Lower leg skin (tissue), 4 donors: ENCODE measurements at regions not wholly inside any gene's neighbourhood (a gene's known extent, or its start where the extent isn't known, plus 50 kb on each side); places are given as distances from the start of the nearest gene placed in this dataset.
"Not testable (repeated sequence)": the region's sequence is repeated elsewhere in the genome, so short reads cannot be mapped to it uniquely, and the experiment has no call there.

Experiments used
- DNase-seq, 2 donors: peaks; one replicate each; pipeline ENCODE4 v3.0.0-alpha.2; 2019; ENCODE audit warnings: low spot score in 2 of 2
- H3K4me3 ChIP-seq: fragments of 200-600 bp; sonication (generic); 2 replicates; pipeline ENCODE4 v1.5.1; 2017; ENCODE audit warnings: mild to moderate bottlenecking, low read depth; ENCODE audit not compliant: poor library complexity, severe bottlenecking
- POLR2A ChIP-seq, 2 donors: fragments of 450-650 bp; IDR thresholded peaks; one replicate each; pipeline ENCODE4 v1.6.1; 2016 to 2017; ENCODE audit warnings: antibody characterized with exemption in 2 of 2, mild to moderate bottlenecking in 1 of 2, moderate library complexity in 1 of 2
- WGBS, 2 donors: methylation state at CpG; one replicate each; pipeline ENCODE4 v1.1.5; 2018; 5-methylcytosine and 5-hydroxymethylcytosine counted together
- intact Hi-C: fragments of 100-400 bp; cut with DNase I; formaldehyde crosslinking; loops from one replicate; pipeline ENCODE4 v1.15.0; 2023; ENCODE audit warnings: low total_unique reads
- TF ChIP-seq, protein P1 (sequence below), 3 donors: fragments of 450-650 bp; IDR thresholded peaks; one replicate each; pipeline ENCODE4 v1.5.1; 2016; ENCODE audit warnings: antibody characterized with exemption in 3 of 3, mild to moderate bottlenecking in 3 of 3, moderate library complexity in 2 of 3

DNA sequence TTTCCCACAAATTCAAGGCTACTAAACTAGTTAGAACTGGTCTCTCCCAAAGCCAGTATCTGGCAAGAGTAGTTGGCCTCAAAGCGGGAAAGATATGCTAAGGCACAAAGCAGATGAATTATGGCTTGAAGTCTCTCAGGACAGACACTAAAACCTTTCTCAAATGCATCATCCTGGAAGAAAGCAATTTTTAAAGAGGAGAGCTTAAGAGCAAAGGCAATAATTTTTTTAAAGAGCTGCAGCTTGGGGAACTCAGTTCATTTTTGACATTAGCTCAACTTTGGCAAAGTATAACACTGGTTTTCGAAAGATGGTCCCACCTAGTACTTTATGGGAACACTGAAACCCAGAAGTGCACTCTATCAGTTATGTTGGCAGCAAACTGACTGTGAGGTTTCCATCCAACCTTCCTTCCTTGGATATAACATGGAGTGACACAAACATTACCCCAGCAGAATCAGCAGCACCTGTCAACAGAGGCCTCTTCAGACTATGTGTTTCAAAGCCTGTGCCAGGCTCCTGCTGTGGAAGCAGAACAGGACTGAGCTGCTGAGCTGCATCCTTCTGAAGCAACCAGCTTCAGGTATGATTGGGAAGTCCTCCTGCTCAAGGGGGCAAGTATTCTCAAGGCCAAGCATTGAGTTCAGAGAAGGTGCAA is 852.3 kb upstream of the HS3ST5 start:
- no peak for DNase-seq
- H3K4me3 ChIP-seq, result no peak overlapping the region
- TF ChIP-seq POLR2A (IDR thresholded peaks at IDR 0.05), result no peak
- TF ChIP-seq, protein P1, sequence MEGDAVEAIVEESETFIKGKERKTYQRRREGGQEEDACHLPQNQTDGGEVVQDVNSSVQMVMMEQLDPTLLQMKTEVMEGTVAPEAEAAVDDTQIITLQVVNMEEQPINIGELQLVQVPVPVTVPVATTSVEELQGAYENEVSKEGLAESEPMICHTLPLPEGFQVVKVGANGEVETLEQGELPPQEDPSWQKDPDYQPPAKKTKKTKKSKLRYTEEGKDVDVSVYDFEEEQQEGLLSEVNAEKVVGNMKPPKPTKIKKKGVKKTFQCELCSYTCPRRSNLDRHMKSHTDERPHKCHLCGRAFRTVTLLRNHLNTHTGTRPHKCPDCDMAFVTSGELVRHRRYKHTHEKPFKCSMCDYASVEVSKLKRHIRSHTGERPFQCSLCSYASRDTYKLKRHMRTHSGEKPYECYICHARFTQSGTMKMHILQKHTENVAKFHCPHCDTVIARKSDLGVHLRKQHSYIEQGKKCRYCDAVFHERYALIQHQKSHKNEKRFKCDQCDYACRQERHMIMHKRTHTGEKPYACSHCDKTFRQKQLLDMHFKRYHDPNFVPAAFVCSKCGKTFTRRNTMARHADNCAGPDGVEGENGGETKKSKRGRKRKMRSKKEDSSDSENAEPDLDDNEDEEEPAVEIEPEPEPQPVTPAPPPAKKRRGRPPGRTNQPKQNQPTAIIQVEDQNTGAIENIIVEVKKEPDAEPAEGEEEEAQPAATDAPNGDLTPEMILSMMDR (IDR thresholded peaks at IDR 0.05), result no peak
- intact Hi-C loops, result no loop called here
- WGBS, 2 donors, result 63 to 72% methylated on average over 2 of the region's 2 CpGs

DNA sequence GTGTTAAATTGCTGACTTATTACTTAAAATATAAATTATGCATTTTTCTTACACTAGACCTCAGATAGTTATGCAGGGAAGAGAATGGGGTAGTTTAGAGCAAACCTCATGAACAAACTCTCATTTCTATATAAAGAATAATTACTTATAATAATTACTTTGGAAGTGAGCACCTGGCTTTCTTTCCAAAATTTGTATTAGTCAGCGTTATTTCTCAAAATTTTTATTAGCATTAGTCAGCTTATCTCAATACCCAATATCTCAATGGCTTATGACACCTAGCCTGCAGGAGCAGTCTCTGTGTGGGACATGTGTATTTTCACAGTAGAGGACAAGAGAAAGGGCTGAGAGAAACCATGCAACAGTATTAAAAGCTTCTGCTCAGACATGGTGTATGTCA is 849.2 kb upstream of the HS3ST5 start:
- intact Hi-C loops, result no loop called here
- TF ChIP-seq POLR2A (IDR thresholded peaks at IDR 0.05), result no peak
- TF ChIP-seq, protein P1 (IDR thresholded peaks at IDR 0.05), result no peak
- WGBS, 2 donors, result 86 to 87% methylated on average over 1 of the region's 1 CpG
- no peak for DNase-seq
- no peak overlapping the region for H3K4me3 ChIP-seq

DNA sequence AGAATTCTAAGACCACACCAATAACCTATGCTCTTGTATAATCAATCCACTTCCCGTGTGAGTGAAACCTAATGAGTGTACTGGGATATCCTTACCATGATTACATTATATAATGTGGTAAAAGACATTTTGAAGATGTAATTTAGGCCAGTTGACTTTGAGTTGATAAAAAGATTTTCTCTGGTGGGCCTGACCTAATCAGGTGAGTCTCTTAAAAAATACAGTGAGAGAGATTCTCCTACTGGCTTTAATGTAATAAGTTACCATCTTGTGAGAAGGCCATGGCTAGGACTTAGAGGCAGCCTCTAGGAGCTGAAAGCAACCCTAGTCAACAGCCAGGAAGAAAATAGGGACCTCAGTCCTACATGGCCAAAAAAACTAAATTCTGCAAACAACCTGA is 847.7 kb upstream of the HS3ST5 start:
- TF ChIP-seq POLR2A (IDR thresholded peaks at IDR 0.05), result no peak
- TF ChIP-seq, protein P1 (IDR thresholded peaks at IDR 0.05), result no peak
- intact Hi-C loops, result no loop called here
- DNase-seq, result no peak
- H3K4me3 ChIP-seq, result no peak overlapping the region
- WGBS, 2 donors, result 84 to 88% methylated on average over 1 of the region's 1 CpG

DNA sequence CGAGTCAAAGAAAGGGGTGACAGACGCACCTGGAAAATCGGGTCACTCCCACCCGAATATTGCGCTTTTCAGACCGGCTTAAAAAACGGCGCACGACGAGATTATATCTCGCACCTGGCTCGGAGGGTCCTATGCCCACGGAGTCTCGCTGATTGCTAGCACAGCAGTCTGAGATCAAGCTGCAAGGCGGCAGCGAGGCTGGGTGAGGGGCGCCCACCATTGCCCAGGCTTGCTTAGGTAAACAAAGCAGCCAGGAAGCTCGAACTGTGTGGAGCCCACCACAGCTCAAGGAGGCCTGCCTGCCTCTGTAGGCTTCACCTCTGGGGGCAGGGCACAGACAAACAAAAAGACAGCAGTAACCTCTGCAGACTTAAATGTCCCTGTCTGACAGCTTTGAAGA is 832.6 kb upstream of the HS3ST5 start:
- intact Hi-C loops, H3K4me3 ChIP-seq, DNase-seq: not testable (repeated sequence)
- 91 to 92% methylated on average over 17 to 18 of the region's 18 CpGs for WGBS, 2 donors

DNA sequence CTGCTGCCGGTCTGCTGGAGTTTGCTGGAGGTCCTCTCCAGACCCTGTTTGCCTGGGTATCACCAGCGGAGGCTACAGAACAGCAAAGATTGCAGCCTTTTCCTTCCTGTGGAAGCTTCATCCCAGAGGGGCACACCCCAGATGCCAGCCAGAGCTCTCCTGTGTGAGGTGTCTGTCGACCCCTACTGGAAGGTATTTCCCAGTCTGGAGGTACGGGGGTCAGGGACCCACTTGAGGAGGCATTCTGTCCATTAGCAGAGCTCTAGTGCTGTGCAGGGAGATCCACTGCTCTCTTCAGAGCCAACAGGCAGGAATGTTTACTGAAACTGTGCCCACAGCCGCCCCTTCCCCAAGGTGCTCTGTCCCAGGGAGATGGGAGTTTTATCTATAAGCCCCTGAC is 823.1 kb upstream of the HS3ST5 start:
- WGBS, 2 donors, result 73 to 89% methylated on average over 5 of the region's 5 CpGs
- H3K4me3 ChIP-seq, intact Hi-C loops, DNase-seq: not testable (repeated sequence)

DNA sequence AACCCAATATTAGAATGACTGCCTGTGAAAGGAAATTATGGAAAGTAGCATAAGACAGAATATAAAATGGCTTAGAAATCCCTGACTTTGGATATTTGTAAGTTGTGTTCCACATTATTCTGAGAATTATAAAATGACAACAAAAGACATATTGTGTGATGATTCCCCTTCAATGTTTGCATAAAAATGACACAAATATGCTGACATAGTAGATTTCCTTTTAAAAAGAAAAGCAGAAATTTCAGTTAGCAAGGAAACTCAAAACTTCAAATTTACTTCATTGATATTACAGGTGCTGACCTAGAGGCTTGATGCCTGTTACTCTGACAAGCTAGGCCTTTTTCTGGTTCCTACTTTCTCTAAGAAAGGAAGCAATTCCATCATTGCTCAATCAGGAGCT is 816.9 kb upstream of the HS3ST5 start:
- H3K4me3 ChIP-seq, result no peak overlapping the region
- intact Hi-C loops, result no loop called here
- DNase-seq, result no peak
- TF ChIP-seq, protein P1 (IDR thresholded peaks at IDR 0.05), result no peak
- TF ChIP-seq POLR2A (IDR thresholded peaks at IDR 0.05), result no peak

DNA sequence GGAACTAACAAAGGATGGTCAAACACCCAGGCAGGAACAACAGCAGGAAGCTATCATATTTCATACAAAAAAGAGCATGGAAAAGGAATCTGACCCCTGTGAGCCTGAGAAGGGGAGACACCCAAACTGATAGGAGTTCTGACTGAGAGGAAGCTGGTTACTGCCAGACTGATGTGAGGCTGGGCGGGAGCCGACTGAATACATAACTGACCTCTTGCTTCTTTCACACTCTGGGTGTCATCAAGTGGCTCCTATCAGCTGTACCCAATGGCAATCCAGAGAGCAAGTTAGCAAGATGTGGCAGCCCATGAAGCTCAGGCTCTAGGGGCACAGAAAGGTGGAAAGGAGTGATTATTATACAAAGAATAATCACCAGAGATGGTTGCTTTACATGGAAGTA is 795.1 kb upstream of the HS3ST5 start:
- intact Hi-C loops, result no loop called here
- no peak for TF ChIP-seq POLR2A (IDR thresholded peaks at IDR 0.05)
- TF ChIP-seq, protein P1 (IDR thresholded peaks at IDR 0.05), result no peak

More for the DNA sequence above, 795.1 kb upstream of the HS3ST5 start:
- H3K4me3 ChIP-seq, result no peak overlapping the region
- DNase-seq, result no peak
- WGBS, 2 donors, result 75 to 80% methylated on average over 2 of the region's 2 CpGs
